ENCODE measurements at regions not wholly inside any gene's neighbourhood (a gene's known extent, or its start where the extent isn't known, plus 50 kb on each side); places are given as distances from the start of the nearest gene placed in this dataset.

- Histone ChIP-seq H3K9me3 (no peaks in the 10 kb centered on the region), H3K36me3 (no peaks in the 10 kb centered on the region), H3K4me3 (no peak overlapping the region), H3K27ac (no peak overlapping the region), H3K4me1 (no peaks in the 10 kb centered on the region), H3K27me3 (no peaks in the 10 kb centered on the region)
- TF ChIP-seq, protein P1, sequence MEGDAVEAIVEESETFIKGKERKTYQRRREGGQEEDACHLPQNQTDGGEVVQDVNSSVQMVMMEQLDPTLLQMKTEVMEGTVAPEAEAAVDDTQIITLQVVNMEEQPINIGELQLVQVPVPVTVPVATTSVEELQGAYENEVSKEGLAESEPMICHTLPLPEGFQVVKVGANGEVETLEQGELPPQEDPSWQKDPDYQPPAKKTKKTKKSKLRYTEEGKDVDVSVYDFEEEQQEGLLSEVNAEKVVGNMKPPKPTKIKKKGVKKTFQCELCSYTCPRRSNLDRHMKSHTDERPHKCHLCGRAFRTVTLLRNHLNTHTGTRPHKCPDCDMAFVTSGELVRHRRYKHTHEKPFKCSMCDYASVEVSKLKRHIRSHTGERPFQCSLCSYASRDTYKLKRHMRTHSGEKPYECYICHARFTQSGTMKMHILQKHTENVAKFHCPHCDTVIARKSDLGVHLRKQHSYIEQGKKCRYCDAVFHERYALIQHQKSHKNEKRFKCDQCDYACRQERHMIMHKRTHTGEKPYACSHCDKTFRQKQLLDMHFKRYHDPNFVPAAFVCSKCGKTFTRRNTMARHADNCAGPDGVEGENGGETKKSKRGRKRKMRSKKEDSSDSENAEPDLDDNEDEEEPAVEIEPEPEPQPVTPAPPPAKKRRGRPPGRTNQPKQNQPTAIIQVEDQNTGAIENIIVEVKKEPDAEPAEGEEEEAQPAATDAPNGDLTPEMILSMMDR (IDR thresholded peaks at IDR 0.05), result no peak
- TF ChIP-seq POLR2AphosphoS5 (IDR thresholded peaks at IDR 0.05) (no peak), POLR2A (IDR thresholded peaks at IDR 0.05) (no peak), EP300 (IDR thresholded peaks at IDR 0.05) (no peak)
- DNase-seq (no peak), ATAC-seq (ENCODE audit: low FRiP score in 2 of 2) (no peak)
- 52 to 62% methylated on average over 4 of the region's 4 CpGs for WGBS, 2 donors
These were observed 294.2 kb upstream of the NCKAP5 start for GRCh38 chr2:133862400-133862977.

- WGBS, 2 donors, result 83 to 94% methylated on average over 5 to 8 of the region's 8 CpGs
- ATAC-seq (ENCODE audit: low FRiP score in 2 of 2), result no peak
These were observed 295.0 kb upstream of the NCKAP5 start for GRCh38 chr2:133863106-133863800.

DNA sequence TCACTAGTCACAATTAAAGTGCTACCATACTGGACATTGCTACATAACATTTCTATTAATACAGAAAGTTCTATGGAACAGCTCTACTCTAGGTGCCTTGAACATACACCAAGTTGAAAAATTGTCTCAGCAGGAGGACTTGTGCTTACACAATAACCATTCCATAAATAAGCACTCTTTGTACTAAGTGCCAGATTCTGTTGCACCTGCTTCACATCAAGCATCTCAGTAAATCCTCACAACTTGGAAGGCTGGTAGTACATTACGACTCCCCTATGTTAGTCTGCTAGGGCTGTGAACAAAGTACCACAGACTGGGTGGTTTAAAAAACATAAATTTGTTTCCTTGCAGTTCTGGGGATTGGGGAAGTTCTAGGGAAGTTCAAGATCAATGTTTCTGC lies 296.9 kb upstream of the NCKAP5 start:
- Histone ChIP-seq H3K27ac (no peak overlapping the region), H3K4me1 (no peaks in the 10 kb centered on the region), H3K27me3 (no peaks in the 10 kb centered on the region), H3K4me3 (no peak overlapping the region), H3K9me3 (no peaks in the 10 kb centered on the region), H3K36me3 (no peaks in the 10 kb centered on the region)
- TF ChIP-seq EP300 (IDR thresholded peaks at IDR 0.05) (no peak), POLR2A (IDR thresholded peaks at IDR 0.05) (no peak), POLR2AphosphoS5 (IDR thresholded peaks at IDR 0.05) (no peak)
- TF ChIP-seq, protein P1 (IDR thresholded peaks at IDR 0.05), result no peak
- DNase-seq (no peak), ATAC-seq (ENCODE audit: low FRiP score in 2 of 2) (no peak)
- 73 to 90% methylated on average over 1 of the region's 1 CpG for WGBS, 2 donors

More at GRCh38 chr2:133863106-133863800, 295.0 kb upstream of the NCKAP5 start:
- no peaks in the 10 kb centered on the region for H3K9me3 ChIP-seq
- DNase-seq, result no peak
- no peak overlapping the region for H3K4me3 ChIP-seq
- H3K36me3 ChIP-seq, result no peaks in the 10 kb centered on the region
- no peaks in the 10 kb centered on the region for H3K27me3 ChIP-seq
- TF ChIP-seq POLR2AphosphoS5 (IDR thresholded peaks at IDR 0.05) (no peak), EP300 (IDR thresholded peaks at IDR 0.05) (no peak), POLR2A (IDR thresholded peaks at IDR 0.05) (no peak)
- TF ChIP-seq, protein P1 (IDR thresholded peaks at IDR 0.05), result no peak
- H3K27ac ChIP-seq, result no peak overlapping the region
- no peaks in the 10 kb centered on the region for H3K4me1 ChIP-seq

- Histone ChIP-seq H3K27me3 (no peaks in the 10 kb centered on the region), H3K4me1 (no peaks in the 10 kb centered on the region), H3K36me3 (no peaks in the 10 kb centered on the region), H3K9me3 (no peaks in the 10 kb centered on the region), H3K27ac (no peak overlapping the region), H3K4me3 (no peak overlapping the region)
- WGBS, 2 donors, result 73 to 77% methylated on average over 2 of the region's 2 CpGs
- no peak for ATAC-seq (ENCODE audit: low FRiP score in 2 of 2)
- TF ChIP-seq POLR2A (IDR thresholded peaks at IDR 0.05) (no peak), EP300 (IDR thresholded peaks at IDR 0.05) (no peak), POLR2AphosphoS5 (IDR thresholded peaks at IDR 0.05) (no peak)
- TF ChIP-seq, protein P1 (IDR thresholded peaks at IDR 0.05), result no peak
- DNase-seq, result no peak
These were observed 298.9 kb upstream of the NCKAP5 start for GRCh38 chr2:133867166-133867565.

Measured in upper lobe of left lung (tissue), 6 donors.